Right lobe of liver (tissue), 4 donors: ENCODE measurements at regions not wholly inside any gene's neighbourhood (a gene's known extent, or its start where the extent isn't known, plus 50 kb on each side); places are given as distances from the start of the nearest gene placed in this dataset.

Experiments used
- CTCF ChIP-seq, 4 donors: fragments of 200-600 bp in 3 of 4; fragments of 450-650 bp in 1 of 4; IDR thresholded peaks; one replicate each; pipeline versions ENCODE4 v1.5.1 to v1.8.0; 2016 to 2022; ENCODE audit warnings: antibody characterized with exemption in 4 of 4, mild to moderate bottlenecking in 2 of 4
- POLR2A ChIP-seq: fragments of 450-650 bp; IDR thresholded peaks from one replicate; pipeline ENCODE4 v1.6.1; 2017; ENCODE audit warnings: antibody characterized with exemption, mild to moderate bottlenecking
- donor health status: DM: no; HTN: no; CAD: no.
- donor health status: DM: no; HTN: no; CAD: no.
- donor health status: DM: no; HTN: yes; CAD: no.

- TF ChIP-seq CTCF (IDR thresholded peaks at IDR 0.05) (no peak), POLR2A (no peak)
These were observed 219.4 kb downstream of the FOXL1 start for GRCh38 chr16:86797700-86798099.
